HG02938 (cell line): ENCODE measurements at regions not wholly inside any gene's neighbourhood (a gene's known extent, or its start where the extent isn't known, plus 50 kb on each side); places are given as distances from the start of the nearest gene placed in this dataset.
"Not testable (repeated sequence)": the region's sequence is repeated elsewhere in the genome, so short reads cannot be mapped to it uniquely, and the experiment has no call there.

ENCODE experiments used
- ATAC-seq: cut with Tn5 transposase; IDR thresholded peaks from one replicate; pipeline ENCODE4 v1.9.1; 2021; ENCODE audit warnings: mild to moderate bottlenecking, moderate library complexity; ENCODE audit not compliant: unreplicated experiment

DNA sequence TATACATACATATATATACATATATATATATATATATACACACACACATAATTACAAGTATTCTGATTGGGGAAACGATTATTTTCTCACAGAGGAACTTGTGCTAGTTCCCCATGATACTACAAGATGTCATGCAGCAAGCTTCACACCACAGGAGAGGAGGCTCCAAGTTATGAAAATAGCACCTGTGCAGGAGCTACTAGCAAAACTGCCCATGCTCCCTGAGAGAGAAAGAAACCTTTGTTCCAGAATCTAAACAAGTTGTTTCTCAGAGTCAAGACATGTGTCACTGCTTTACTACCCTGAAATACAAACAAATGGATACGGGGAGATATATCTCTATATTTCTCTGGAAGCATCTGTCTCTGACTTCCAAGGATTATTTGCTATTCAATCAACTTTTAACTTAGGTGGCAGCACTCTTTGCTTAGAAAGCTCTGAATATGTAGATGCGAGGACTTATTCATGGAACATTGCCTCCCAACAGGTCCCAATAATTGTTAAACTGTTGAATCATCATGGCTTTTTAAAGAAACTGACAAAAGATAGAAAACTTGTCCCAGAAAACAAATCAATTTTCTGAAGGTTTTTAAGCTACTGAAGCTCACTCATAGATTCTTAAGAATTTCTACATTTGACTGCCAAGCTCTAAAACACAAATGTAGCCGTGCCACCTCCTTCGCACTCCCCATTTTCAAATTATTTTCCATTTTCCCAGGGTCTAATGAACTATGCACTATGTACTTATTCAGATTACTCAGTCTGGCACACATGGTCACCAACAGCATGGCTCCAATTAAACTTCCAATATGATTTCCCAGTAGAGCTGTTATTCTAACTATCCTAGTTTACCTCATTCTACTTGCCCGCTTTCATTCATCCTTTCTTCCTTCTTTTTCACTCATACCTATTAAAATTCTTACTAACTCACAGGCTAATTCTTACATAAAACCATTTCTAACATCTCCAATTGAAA is 929.1 kb downstream of the LTN1 start:
- no peak for ATAC-seq

DNA sequence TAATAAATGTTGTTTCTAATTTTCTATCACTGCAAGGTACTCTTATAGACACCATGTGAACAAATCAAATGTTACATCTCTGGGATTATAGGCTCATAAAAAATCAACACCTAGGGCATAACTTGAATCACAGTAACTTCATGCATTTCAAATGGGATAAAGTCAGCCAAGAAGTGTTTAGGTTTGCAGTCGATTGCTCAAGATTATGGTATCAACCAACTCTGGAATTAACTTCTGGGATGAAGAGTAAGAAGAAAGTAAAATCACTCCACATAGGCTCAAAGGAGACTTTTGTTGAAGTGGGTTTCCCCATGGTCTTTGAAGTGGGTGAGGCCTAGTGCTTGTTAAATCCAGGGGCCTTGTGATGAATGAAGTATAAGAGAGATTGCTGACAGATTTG is 939.7 kb downstream of the LTN1 start:
- ATAC-seq, result not testable (repeated sequence)

DNA sequence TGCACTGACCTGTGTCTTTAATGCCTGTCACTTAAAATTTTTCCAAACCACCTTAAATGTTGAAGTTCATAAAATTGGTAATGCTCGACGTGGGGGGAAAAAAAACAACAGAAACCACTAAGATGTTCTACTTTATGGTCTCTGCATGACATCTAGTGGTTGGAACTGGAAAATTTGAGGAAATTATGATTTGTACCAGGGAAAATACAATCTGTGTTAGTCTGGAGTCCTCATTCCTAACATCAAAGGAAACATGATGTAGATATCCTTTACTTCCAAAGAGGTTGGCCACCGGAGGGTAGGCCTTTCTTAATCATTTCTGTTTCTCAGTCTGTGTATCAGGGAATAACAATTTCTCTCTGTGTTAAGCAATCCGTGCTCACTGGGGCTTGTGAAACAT is 941.0 kb downstream of the LTN1 start:
- ATAC-seq, result not testable (repeated sequence)

DNA sequence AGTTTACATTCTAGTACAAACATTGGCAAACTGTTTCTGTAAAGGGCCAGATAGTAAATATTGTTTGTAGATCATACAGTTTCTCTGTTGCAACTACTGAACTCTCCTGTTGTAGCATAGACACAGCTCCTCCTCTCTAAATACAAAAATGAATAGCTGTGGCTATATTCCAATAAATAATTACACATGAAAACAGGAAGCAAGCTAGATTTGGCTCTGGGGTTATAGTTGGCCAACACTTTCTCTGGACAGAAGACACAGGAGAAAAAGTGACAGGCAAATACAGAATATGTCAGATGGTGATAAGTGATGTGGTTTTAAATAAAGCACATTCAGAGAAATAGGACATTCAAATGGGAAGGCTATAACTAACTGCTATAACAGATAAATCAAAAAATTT is 957.0 kb downstream of the LTN1 start:
- not testable (repeated sequence) for ATAC-seq

DNA sequence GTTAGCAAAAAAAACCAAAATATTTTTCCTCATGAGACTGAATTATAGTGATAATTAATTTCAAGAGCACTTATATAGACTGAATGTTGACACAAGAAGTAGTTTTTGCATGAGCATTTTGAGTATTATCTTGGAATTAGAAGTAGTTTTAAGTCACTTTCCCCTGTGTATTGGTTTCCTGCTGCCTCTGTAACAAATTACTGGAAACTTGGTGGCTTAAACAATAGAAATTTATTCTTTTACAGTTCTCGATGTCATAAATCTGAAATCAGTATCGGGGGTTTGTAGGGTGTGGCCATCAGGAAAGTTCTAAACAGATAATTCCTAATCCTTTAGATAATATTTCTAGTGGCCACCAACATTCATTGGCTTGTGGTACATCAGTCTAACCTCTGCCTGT is 957.8 kb downstream of the LTN1 start:
- not testable (repeated sequence) for ATAC-seq

DNA sequence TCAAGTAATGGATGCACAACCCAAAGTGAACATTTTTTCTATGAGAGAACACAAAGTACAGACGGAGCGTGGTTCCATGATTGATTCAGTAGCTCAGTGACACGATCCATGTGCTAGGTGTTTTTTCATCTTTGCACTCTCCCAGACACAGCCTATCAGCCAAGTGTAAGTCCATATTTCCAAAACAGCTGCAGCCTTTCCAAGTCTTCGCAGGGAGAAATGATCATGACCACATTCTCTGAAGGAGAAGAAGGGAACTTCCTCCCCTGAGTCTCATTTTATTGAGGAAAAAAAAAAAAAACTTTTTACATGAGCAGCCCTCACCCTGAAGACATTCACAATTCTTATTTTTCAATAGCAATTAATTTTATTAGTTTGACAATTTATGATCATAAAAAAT is 958.3 kb downstream of the LTN1 start:
- ATAC-seq, result not testable (repeated sequence)

DNA sequence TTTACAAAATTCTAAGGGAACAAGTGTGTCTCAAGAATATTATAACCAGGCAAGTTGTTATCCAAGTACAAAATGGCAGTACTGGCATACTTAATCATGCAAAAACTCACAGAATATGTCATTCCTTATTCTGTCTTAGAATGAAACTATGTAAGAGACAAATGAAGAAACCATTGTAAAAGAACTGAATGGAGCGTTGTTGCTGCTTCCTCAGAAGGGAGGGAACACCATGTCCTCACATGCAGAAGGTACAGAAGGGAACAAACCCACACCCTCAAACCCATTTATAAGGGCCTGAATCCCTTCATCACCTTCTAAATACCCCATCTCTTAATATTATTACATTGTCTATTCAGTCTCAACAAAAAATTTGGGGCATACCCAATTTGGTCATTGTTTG is 960.0 kb downstream of the LTN1 start:
- not testable (repeated sequence) for ATAC-seq

DNA sequence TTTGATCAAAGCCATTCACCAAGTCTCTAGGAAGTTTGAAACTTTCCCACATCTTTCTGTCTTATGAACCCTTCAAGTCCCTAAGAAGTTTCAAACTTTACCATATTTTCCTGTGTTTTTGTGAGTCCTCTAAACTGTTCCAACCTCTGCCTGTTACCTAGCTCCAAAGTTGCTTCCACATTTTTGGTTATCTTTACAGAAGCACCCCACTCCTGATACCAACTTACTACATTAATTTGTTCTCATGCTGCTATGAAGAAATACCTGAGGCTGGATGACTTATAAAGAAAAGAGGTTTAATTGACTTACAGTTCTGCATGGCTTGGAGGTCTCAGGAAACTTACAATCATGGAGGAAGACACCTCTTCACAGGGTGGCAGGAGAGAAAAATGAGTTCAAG is 961.6 kb downstream of the LTN1 start:
- not testable (repeated sequence) for ATAC-seq

DNA sequence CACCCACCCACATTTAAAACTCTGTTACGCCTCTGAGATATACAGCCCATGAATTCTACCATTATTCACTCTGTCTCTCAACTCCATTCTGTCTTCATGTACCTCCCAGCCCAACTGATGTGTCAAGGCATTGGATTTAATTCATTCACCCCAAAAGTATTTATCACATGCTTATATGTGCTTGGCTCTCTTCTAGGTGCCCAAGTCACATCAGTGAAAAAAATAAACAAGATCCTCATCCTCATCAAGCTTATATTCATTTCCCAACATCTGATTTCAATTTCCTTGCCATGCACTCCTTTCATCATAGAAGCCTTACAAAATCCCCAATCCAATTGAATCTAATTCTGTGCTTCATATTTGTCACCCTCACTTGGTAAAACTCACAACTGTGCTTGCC is 967.6 kb downstream of the LTN1 start:
- no peak for ATAC-seq

DNA sequence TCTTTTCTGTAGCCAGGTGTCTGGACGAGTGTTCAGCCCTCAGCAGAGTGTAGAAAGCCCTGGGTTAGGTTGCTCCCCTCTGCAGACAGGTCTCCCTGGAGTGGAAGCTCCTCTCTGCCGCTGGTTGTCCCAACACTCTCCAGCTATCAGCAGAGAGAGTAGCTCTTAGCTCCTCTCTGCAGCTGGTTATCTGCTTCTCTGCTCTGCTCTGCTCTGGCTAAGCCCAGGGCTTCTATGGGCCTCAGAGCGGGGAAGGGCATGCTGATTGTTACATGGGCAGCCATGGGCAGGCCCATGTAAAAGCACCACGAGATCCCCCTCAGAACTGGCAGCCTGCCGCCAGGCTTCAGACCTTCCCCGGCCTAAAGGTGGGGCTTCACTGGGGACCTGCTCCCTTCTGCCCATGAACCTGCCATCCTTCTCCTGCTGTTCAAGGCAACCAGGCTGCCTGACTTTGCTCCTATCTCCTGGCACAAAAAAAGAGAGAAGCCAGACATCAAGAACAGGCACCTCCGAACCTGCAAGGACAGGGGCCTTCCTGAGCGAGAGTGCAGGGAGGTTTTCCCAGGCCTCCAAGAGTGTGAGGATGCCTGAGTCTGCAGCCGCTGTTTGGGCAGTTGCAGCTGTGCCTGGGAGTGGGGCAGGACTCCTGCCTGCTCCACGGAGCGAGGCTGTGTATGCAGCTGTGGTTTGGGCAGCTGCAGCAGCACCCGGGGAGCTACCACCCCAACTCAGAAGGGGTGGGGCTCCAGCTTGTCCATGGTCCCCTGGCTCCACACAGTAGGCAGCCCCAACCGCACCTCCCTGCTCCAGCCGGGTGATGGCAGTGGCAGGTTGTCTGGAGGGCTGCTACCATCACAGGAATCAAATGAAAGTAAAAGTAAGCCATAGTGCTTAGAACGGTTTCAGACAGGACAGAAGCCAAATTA is 973.7 kb downstream of the LTN1 start:
- no peak for ATAC-seq

DNA sequence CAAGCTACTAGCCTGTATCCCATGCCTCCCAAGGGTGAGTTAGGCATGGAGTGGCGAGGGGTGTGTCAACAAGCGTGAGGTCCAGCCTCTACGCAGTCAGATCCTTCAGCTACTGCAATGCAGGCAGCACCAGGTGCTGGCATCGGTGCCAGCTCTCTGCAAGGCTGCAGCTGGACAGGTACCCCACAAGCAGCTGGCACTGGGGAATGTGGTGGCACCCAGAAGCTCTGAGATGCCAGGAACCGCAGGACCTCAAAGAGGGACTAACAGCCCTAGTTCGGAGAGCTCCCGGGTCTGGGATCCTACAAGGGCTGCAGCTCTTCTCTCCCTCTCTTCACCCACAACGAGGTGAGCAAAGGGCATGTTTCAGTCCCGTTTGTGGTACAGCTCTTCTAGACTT is 974.5 kb downstream of the LTN1 start:
- no peak for ATAC-seq

DNA sequence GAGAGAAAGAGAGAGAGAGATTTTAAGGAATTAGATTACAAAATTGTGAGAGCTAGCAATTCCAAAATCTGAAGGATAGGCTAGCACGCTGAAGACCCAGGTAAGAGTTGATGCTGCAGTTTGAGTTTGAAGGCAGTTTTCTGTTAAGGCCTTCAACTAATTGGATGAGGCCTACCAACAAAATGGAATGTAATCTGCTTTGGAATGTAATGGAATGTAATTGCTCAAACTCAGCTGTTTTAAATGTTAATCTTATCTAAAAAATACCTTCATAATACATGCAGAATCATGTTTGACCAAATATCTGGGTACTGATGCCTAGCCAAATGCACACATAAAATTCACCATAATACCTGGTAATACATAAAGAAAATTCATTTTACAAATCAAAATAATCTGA is 976.1 kb downstream of the LTN1 start:
- no peak for ATAC-seq

DNA sequence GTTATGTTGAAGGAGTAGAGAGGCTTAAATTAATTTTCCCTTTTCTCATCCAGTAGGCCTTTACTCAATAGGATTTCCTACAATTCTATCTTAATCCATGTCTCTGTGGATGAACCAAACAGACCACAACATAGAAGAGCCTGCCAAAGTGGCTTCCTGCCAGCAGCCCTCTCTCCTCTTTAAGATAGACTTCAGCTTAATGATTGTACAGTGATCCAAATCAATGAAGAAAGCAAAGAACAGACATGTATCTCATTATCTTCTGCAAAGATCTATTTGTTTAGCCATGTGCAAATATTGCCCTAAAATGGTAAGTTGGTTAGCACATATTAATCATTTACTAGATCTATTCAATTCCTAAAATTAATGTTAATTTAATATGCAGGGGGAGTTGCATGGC is 979.6 kb downstream of the LTN1 start:
- ATAC-seq, result not testable (repeated sequence)

DNA sequence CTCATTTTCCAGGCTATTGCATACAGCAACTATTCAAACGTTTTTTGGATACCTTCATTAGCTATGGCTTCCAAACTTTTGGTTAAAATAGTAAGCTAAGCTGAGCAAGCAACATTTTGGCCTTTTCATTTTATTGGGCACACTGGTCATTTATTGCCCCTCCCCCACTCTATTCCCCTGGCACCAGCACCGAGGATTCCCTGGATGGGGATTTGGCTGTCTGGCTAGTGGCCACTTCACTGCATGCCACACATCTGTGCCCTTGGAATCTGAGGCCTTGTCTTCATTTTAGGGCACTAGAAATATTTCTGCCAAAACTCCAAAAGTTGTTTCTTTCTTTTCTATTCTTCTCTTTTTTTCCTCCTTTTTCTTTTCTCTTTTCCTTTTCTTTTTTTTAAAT is 980.7 kb downstream of the LTN1 start:
- not testable (repeated sequence) for ATAC-seq

DNA sequence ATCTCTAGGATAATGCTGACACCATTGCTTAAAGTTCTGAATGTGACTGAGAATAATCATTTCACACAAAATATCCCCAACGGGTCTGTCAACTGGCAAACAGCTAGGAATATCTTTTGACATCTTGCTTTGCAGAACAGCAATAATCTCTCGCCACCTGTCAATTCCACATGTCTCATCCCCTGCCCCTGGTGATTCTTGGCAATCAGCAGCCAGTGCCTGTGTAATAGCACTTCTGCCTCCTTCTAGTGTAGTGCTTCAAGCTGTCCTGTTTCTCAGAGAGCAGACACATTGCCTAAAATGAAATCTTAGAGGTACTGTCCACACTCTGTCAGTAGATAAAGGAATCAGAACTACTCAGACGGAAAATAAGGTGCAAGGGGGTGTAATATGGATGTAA is 984.4 kb downstream of the LTN1 start:
- not testable (repeated sequence) for ATAC-seq

DNA sequence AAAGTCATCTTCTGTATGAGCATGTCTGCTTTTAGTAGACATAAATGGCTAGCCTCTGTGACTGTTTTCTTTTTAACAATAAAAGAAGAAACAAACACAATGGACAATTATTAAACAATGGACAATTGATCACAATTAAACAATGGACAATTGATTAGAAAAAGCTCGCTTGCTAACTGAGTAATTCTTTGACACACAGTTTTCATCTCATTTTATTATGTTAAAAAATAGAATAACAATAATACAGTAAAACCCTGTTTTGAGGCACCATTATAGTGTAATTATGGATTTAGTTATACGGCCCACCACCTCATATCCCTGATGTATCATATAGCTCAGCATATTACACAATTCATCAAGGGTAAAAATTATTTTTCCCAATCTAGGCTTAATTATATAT is 989.0 kb downstream of the LTN1 start:
- not testable (repeated sequence) for ATAC-seq

DNA sequence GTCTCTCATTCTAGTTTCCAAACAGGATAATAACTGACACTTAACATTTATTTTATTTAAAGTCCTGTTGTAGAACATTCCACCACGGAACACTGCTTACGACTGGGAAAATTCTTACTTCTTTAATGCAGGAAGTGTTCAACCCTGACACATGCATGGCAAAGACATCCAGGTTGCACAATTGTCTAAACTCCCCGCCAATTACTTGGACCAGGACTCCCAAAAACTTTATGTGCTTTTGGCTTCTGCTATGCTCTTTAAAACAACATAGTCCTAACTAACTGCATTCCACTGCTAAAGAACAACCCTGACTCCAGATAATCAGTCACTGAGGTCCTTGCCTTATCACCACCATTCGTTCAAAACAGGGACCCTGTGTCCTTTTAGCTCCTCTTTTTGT is 995.8 kb downstream of the LTN1 start:
- ATAC-seq, result not testable (repeated sequence)

DNA sequence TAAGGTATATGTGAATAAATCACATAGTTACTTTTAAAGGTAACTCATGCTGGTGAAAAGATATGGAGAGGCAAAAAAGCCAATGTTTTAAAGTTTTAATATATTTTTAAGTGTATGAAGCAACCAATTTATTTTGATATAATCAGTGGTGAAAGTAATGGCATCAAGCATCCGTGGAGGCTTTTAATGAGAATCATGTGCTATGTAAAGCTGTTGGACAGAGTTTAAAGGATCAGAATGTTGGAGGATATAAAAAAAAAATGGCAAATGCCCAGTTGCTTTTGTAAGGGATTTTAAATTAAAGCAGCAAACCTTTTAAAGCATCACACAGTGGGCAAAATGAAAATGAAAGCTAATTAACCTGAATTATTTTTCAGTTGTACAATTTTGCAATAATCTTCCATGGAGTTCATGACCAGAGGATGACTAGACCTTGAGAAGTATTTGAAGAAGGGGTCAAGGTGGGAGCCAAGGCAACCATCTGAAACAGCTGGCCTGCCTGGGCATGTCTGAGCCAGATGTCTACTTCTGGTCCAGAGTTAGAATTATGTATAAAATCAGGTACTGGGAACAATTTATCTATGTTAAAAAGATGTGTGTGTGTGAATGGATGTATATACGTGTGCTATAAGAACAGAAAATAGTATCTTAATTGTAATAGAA is 1007.9 kb downstream of the LTN1 start:
- not testable (repeated sequence) for ATAC-seq

DNA sequence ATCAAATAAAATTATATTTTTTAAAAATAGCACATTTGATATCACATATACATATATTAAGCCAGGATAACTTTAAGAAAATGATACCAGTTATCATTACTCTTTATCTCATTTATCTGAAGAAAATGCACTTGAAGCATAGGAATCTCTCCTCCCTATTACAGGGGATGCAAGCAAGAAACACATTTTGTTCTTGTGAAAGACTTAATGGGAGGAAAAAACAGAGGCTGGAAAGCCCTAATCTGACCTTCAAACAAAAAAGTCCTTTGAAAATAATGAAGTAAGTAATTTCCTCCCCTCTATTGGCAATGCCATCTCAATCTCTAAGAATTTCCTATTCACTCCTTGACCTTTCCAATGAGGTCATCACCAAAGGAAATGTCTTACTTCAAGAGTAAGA is 1012.6 kb upstream of the ADAMTS5 start:
- ATAC-seq, result not testable (repeated sequence)

DNA sequence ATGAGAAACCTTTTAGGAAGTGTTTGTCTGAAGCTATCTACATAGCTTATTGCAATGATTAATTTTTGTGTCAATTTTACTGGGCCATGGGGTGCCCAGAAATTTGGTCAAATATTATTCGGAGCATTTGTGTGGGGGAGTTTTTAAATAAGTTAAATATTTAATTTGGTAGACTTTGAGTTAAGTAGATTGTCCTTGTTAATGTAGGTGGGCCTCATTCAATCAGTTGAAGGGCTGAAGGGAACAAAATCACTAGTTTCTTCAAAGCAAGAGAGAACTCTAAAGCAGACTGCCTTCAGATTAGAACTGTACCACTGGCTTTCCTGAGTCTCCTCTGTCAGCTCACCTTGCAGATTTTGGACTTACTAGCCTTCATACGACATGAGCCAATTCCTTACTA is 1008.6 kb upstream of the ADAMTS5 start:
- ATAC-seq, result no peak

DNA sequence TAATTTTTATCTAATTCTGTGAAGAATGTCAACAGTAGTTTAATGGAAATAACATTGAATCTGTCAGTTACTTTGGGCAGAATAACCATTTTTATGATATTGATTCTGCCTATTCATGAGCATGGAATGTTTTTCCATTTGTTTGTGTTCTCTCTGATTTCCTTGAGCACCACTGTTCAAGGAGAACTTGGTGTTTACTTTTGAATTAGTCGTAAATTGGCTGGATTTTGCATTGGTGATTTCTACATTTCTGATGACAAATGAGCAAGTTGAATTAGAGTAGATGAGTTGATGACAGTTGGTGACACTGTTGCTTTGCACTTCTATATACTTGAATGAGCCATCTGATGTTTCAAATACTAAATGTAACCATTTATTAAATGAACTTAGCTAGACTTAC is 1007.3 kb upstream of the ADAMTS5 start:
- not testable (repeated sequence) for ATAC-seq
